Mesothelial cell of epicardium (in vitro differentiated cells): ENCODE measurements at regions not wholly inside any gene's neighbourhood (a gene's known extent, or its start where the extent isn't known, plus 50 kb on each side); places are given as distances from the start of the nearest gene placed in this dataset.

ENCODE experiments used
- DNase-seq, 2 experiments: peaks; one replicate each; pipeline ENCODE4 v3.0.0; 2021; ENCODE audit warnings: low spot score in 2 of 2; ENCODE audit not compliant: unreplicated experiment in 2 of 2
- H3K27ac Mint-ChIP-seq: 2 replicates; pipeline ENCODE4 v1.8.0; 2021; ENCODE audit warnings: mixed read lengths
- H3K27me3 Mint-ChIP-seq: 2 replicates; pipeline ENCODE4 v1.8.0; 2021; ENCODE audit warnings: low read depth, mixed read lengths
- H3K36me3 Mint-ChIP-seq: 2 replicates; pipeline ENCODE4 v1.8.0; 2021; ENCODE audit warnings: mixed read lengths
- H3K4me1 Mint-ChIP-seq: 2 replicates; pipeline ENCODE4 v1.8.0; 2021; ENCODE audit warnings: mixed read lengths
- H3K4me3 Mint-ChIP-seq: 2 replicates; pipeline ENCODE4 v1.8.0; 2021; ENCODE audit warnings: mild to moderate bottlenecking, moderate library complexity, mixed read lengths
- H3K9me3 Mint-ChIP-seq: 2 replicates; pipeline ENCODE4 v1.8.0; 2021; ENCODE audit warnings: mixed read lengths
- CTCF ChIP-seq: fragments of 200-600 bp; sonication (generic); IDR thresholded peaks from one replicate; pipeline ENCODE4 v1.5.0; 2021; ENCODE audit warnings: antibody characterized with exemption; ENCODE audit not compliant: unreplicated experiment

GRCh38 chr7:16098585-16099179 lies 322.7 kb downstream of the CRPPA start:
- no peaks in the 10 kb centered on the region for H3K27me3 Mint-ChIP-seq
- no peak for DNase-seq
- H3K4me1 Mint-ChIP-seq, result peaks cover 22% of the 10 kb centered on the region
- TF ChIP-seq CTCF, result peak; percentile 63
- H3K36me3 Mint-ChIP-seq, result peaks cover 11% of the 10 kb centered on the region
- no peak overlapping the region for H3K4me3 Mint-ChIP-seq
- H3K9me3 Mint-ChIP-seq, result peaks cover 17% of the 10 kb centered on the region
- no peak overlapping the region for H3K27ac Mint-ChIP-seq

DNA sequence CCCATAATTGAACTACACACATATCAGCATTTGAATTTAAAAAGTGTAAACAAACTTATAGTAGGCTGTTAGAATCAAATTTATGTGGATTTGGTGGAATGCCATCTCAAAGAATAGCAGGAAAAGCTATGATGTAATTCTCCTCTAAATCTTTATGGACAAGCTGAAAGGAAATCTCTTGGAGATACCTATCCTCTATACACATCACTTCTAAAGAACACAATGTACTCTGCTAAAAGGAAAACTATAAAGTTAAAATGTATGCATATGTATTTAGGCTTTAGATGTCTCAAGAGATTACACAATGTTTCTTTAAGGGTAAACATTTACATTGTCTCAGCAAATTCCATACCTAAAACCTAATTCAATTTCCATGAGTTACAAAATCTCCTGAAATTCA lies 323.3 kb downstream of the CRPPA start:
- no peak for DNase-seq
- peaks cover 9% of the 10 kb centered on the region for H3K36me3 Mint-ChIP-seq
- H3K4me3 Mint-ChIP-seq, result no peak overlapping the region
- H3K27me3 Mint-ChIP-seq, result no peaks in the 10 kb centered on the region
- H3K27ac Mint-ChIP-seq, result no peak overlapping the region
- no peak for TF ChIP-seq CTCF
- peaks cover 24% of the 10 kb centered on the region for H3K4me1 Mint-ChIP-seq
- peaks cover 13% of the 10 kb centered on the region for H3K9me3 Mint-ChIP-seq

DNA sequence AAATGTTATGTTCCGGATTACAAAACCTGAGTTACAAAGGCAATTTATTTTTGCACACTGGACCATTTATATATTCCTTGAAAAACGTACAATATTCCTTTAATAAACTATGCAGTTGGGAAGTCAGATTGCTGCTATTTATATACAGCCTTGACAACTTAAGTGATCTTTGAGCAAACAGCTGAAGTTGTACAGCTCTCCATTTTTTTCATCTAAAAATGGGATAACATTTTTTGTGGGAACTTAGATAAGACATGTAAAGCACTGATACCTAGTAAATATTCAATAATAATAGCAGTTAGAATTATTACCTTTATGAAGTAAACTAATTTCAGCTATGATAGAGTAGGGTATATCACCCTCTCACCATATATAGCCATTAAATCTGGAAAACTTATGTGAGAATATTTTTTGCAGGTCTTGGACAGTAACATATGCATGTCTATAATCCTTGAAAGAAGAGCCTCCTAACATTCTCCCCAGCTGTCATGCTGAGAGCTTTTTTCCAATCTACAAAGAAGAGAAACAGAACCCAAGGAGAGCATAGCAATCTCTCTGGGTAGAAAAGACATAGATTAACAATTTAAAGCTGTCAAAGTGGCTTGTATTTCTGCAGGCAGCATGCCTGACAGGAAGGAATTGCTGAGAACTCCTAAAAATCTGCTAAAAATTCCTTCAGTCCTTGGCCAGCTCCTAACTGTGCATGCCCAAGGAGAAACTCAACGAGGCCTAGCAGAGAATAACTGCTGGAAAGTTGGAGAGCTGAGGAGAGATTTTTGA lies 326.0 kb downstream of the CRPPA start:
- no peak for DNase-seq
- Mint-ChIP-seq H3K27ac (peak overlapping the region; percentile 26), H3K27me3 (no peaks in the 10 kb centered on the region), H3K9me3 (no peaks in the 10 kb centered on the region), H3K4me1 (peaks cover 41% of the 10 kb centered on the region), H3K36me3 (no peaks in the 10 kb centered on the region), H3K4me3 (no peak overlapping the region)
- TF ChIP-seq CTCF, result no peak

DNA sequence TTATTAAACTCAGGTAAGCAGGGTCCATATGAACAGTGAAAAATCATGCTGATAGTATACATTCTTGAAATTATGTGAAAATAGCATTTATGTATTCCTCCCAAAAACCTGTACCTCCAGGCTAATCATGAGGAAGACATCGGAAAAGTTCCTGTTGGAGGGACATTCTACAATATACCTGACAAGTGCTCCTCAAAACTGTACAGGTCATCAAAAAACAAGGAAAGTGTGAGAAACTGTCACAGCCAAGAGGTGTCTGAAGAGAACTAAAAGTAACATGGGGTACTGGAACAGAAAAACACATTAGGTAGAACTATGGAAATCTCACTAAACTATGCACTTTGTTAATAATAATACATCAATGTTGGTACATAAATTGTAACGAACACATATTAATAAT lies 326.7 kb downstream of the CRPPA start:
- H3K27ac Mint-ChIP-seq, result no peak overlapping the region
- peaks cover 46% of the 10 kb centered on the region for H3K4me1 Mint-ChIP-seq
- H3K9me3 Mint-ChIP-seq, result no peaks in the 10 kb centered on the region
- TF ChIP-seq CTCF, result no peak
- H3K36me3 Mint-ChIP-seq, result no peaks in the 10 kb centered on the region
- no peak for DNase-seq
- no peak overlapping the region for H3K4me3 Mint-ChIP-seq
- H3K27me3 Mint-ChIP-seq, result no peaks in the 10 kb centered on the region

- Mint-ChIP-seq H3K4me1 (peaks cover 46% of the 10 kb centered on the region), H3K4me3 (no peak overlapping the region), H3K27ac (peak overlapping the region; percentile 47), H3K9me3 (no peaks in the 10 kb centered on the region), H3K36me3 (no peaks in the 10 kb centered on the region), H3K27me3 (no peaks in the 10 kb centered on the region)
- DNase-seq, result no peak
- TF ChIP-seq CTCF, result no peak
These were observed 328.6 kb downstream of the CRPPA start for GRCh38 chr7:16092711-16093110.
